Stimulated activated CD4-positive, alpha-beta T cell treated with anti-CD3 and anti-CD28 coated beads, Interleukin-4, amount 100 ng/mL, for 48 hours (primary cell): ENCODE measurements at regions not wholly inside any gene's neighbourhood (a gene's known extent, or its start where the extent isn't known, plus 50 kb on each side); places are given as distances from the start of the nearest gene placed in this dataset.
"Not testable (repeated sequence)": the region's sequence is repeated elsewhere in the genome, so short reads cannot be mapped to it uniquely, and the experiment has no call there.

Experiments used
- DNase-seq, 2 donors: peaks; one replicate each; pipeline ENCODE4 v3.0.0-alpha.2; 2020; ENCODE audit warnings: low read depth in 2 of 2

DNA sequence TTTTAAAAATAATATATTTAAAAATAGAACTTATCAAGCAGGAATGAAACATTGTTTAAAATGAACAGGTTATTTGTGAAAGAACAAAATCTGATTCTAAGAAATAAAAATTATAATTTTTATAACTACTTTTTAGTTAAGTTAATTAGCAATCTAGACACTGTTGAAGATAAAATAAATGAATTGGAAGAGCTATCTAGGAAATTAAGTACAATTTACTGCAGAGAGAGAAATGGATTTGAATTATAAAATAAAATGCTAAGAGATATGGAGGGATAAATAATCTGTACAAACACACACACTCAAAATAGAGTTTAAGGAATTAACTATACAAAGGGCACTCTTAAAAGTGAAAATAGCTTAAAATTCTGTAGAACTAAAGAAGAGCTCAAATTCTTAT lies 1123.1 kb downstream of the PLA2G4A start:
- no peak for DNase-seq

DNA sequence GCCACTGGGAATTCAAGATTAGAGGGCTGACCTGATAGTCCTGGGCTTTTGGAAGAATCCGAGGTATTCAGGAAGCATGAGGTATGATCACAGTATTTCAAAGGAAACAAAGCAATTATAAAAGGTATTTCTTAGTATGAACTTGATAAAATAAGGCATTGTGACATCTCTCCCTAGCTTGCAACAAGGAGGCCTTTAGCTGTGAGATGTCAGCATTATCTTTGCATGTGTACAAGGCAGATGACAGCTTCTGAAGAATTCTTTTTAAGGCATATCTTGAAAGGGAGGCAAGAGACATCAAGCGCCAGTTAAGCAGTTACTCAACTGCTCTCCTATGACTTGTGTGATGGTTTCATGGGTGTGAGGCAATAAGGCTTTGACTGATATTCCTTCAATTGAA lies 1123.7 kb downstream of the PLA2G4A start:
- DNase-seq = no peak

GRCh38 chr1:187956975-187957374 lies 1128.2 kb downstream of the PLA2G4A start:
- DNase-seq = no peak

DNA sequence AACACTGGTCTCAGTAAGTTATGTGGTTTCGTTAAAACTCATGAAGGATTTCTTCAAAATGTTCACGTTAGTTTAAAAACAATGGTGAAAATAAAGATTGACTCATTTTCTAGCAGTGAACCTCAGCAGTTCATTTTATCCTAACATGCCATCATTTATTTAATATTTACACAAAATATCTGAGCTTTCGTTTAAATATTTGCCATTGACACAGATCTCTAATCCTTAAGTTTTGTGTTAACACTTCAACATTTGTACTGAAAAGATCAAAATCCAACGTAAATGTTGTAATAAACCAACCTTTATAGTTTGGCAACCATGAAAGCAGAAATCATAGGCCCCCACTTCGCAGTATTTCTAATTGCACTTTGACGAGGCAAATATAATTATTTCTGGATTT lies 1129.5 kb downstream of the PLA2G4A start:
- no peak for DNase-seq

GRCh38 chr1:187959062-187959461 lies 1130.3 kb downstream of the PLA2G4A start:
- no peak for DNase-seq

GRCh38 chr1:187960125-187960638 lies 1131.4 kb downstream of the PLA2G4A start:
- DNase-seq = no peak

DNA sequence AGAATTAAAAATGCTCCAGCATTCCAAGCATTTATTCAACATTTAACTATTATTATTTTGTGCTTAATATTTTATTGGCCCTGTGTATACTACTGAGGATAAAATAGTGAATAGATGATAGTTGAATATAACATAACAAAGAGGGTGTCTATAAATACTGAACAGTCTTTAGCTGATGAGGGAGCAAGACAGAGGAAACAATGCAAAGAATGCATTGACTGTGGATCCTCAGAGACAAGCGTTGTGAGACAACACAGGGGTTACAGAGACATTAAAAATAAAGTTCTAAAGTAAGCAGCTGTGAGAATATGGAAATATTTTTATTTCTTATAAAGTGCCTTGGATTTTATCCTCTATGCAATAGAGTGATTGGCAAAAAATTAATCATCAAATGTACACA lies 1133.1 kb downstream of the PLA2G4A start:
- DNase-seq = no peak

- DNase-seq = no peak
Observed at GRCh38 chr1:187971851-187972250, 1143.1 kb downstream of the PLA2G4A start.

DNA sequence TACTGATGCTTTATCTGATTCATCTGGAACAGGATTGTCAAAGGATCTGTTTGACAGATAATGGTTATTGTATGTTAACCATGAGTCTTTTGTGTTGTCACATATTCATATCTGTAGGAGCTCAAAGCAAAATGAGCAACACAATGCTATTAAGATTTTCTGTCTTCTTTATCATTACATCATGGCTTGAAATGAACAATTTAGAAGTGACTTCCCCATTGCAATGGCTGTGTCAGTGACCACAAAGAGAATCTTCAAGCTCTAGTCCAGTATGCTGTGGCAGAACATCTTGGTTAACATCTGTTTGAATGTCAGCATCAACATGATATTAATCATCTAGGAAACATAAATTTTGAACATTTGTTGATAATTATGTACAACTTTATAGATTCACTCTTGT lies 1148.5 kb downstream of the PLA2G4A start:
- DNase-seq = no peak

- no peak for DNase-seq
Observed at GRCh38 chr1:187985145-187985896, 1156.6 kb downstream of the PLA2G4A start.

DNA sequence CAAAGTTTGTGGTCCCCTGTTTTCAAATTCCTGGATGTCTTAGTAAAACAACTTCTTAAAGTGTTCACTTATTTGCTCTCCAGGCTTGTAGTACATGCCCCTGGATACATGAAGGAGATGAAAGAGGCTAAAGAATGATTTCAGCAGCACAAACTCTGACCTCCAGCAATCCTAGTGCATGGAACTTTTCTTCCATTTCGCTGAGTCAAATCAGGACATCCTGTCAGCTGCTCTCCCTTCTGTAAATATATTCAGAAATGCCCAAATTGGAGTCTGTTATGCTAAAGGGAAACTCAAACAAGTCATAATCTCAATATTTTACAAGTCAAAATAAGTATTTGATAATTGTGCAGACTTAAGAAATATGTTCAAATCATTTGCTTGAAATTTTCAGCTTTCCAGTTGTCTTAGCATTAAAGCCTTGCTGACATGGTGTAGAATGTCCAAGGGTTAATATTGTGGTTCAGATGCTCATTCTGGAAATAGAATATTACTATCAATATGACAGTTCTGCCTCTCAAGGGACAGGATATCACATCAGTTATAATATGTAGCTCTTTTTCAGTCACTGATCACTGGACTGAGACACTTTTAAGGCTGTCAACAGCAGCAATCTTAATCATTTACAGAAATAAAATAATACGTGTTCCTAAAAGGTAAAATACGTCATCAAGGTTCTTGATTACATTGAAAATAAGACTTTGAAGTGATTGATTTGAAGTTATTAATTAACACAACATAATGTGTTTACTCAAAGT lies 1157.3 kb downstream of the PLA2G4A start:
- no peak for DNase-seq

DNA sequence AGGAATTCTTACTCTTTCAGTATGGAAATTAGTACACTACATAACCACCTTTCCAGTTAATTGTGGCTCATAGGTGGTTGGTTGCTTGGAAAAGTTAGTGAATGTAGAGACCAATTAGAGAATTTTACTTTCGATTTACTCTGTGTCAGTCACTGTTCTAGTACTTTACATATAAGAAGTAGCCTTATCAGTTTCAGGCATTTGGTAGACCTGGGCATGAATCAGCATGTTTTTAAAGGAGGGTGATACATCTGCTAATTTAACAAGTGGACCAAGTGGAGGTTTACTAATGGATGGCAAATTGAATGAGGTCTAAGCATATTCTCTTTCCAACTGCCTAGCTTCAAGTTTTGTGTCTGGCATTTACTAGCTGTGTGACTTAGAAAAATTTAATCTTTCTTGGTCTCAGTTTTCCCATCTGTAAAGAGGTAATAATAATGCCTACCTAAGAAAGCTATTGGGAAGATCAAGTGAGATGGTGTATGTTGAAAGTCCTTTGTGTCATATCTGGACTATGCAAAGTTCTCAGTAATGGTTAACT lies 1158.6 kb downstream of the PLA2G4A start:
- DNase-seq = no peak

DNA sequence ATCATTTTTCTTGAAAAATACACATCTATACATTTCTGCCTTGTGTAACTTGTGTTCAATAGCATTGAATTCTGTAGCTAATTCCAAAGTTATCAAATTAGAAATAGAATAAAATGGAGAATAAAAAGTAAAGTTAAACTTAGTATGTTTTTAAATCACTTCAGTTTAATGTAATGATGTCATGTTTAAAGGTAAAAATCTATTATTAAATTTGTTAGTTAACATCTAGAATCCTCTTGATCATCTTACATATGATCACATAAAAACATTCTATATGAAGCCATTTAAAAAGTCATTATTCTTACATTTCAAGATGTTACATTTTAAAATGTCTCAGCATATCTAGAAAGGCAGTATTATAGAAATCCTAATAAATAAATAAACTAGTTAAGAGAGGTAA lies 1163.2 kb downstream of the PLA2G4A start:
- no peak for DNase-seq

DNA sequence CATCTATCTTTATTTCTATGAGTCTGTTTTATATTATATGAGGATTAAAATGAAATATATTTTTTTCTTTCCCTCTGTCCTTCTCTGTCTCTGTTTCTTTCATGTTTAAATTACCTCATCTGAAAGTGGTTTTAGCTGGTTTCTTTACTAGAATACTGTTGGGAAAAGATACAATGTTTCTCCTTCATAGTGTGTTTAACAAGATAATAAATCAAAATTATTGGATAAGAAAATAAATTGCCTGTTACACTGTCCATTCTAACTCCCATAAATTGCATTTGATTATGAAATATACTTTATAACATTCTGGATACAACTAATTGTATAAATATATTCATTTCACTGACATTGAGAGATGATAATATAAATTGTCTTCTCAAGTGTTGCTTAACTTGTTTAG lies 1168.0 kb downstream of the PLA2G4A start:
- DNase-seq = no peak

GRCh38 chr1:187999973-188000372 lies 1171.2 kb downstream of the PLA2G4A start:
- DNase-seq = no peak

GRCh38 chr1:188003687-188004086 lies 1174.9 kb downstream of the PLA2G4A start:
- DNase-seq = not testable (repeated sequence)

DNA sequence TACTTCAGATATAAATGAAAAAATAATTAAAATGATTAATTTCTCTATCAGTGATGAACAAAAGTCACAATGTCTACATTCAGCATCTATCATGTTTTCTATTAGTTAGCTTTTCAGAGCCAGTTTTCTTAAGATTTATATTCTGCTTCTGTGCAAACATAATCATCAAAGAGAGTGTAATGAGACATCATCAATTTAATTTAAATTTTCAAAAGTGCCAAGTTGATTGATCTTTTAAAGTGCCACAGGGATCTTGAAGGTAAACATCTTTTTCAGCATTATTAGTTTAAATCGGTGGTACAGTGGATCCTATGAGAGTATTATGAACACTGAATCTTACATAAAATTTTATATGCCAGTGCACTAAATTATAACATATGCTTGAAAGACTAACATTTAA lies 1176.1 kb downstream of the PLA2G4A start:
- no peak for DNase-seq

DNA sequence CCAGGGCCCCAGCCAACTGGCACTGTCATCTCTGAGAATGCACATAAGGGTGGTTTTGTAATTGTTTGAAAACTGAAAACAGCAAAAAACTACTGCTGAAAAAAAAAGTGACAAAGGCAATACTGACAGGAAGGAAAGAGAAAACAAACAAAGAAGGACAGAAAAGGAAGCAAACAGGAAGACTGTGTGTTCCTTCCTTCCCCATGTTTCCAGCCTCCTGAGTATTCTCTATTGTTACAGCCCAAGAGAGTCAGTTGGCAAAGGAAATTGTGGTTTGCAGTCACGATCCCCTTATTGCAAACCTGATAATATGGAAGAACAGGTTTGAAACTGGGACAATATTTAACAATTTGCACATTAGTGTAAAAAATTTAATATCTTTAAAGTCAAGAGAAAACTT lies 1177.6 kb downstream of the PLA2G4A start:
- no peak for DNase-seq

GRCh38 chr1:188013222-188013849 lies 1184.6 kb downstream of the PLA2G4A start:
- not testable (repeated sequence) for DNase-seq

GRCh38 chr1:188017921-188018320 lies 1189.2 kb downstream of the PLA2G4A start:
- DNase-seq = no peak

GRCh38 chr1:188022661-188023060 lies 1193.9 kb downstream of the PLA2G4A start:
- DNase-seq = no peak

- no peak for DNase-seq
Observed at GRCh38 chr1:188023206-188023605, 1194.5 kb downstream of the PLA2G4A start.
